H9 (cell line): ENCODE measurements at regions not wholly inside any gene's neighbourhood (a gene's known extent, or its start where the extent isn't known, plus 50 kb on each side); places are given as distances from the start of the nearest gene placed in this dataset.

Experiments used
- DNase-seq: peaks from one replicate; pipeline ENCODE4 v3.0.0-alpha.2; 2017
- H2AFZ ChIP-seq: one replicate; pipeline ENCODE4 v1.6.1; 2013; ENCODE audit warnings: mild to moderate bottlenecking, low read length, control low read depth, moderate library complexity
- H2AK5ac ChIP-seq: 2 replicates; pipeline ENCODE4 v1.6.1; 2013; ENCODE audit warnings: low read length, control low read depth, mixed read lengths; ENCODE audit not compliant: insufficient read length
- H2BK120ac ChIP-seq: one replicate; pipeline ENCODE4 v1.6.1; 2013; ENCODE audit warnings: low read depth, mild to moderate bottlenecking, low read length, control low read depth, inconsistent platforms; ENCODE audit not compliant: poor library complexity, severe bottlenecking
- H2BK12ac ChIP-seq: 2 replicates; pipeline ENCODE4 v1.6.1; 2013; ENCODE audit warnings: low read length, control low read depth, mixed read lengths, low read depth; ENCODE audit not compliant: insufficient read length
- H2BK15ac ChIP-seq: 2 replicates; pipeline ENCODE4 v1.6.1; 2013; ENCODE audit warnings: low read depth, low read length, control low read depth
- H2BK20ac ChIP-seq: one replicate; pipeline ENCODE4 v1.6.1; 2013; ENCODE audit warnings: low read depth, mild to moderate bottlenecking, low read length, control low read depth, inconsistent platforms; ENCODE audit not compliant: poor library complexity, severe bottlenecking
- H2BK5ac ChIP-seq: 2 replicates; pipeline ENCODE4 v1.6.1; 2013; ENCODE audit warnings: low read length, control low read depth, mixed read lengths; ENCODE audit not compliant: insufficient read length
- H3K14ac ChIP-seq: 2 replicates; pipeline ENCODE4 v1.6.1; 2013; ENCODE audit warnings: low read length, control low read depth; ENCODE audit not compliant: insufficient read depth
- H3K18ac ChIP-seq: 2 replicates; pipeline ENCODE4 v1.6.1; 2013; ENCODE audit warnings: low read depth, mild to moderate bottlenecking, mixed read lengths, low read length, control low read depth; ENCODE audit not compliant: insufficient read length
- H3K23ac ChIP-seq: 2 replicates; pipeline ENCODE4 v1.6.1; 2013; ENCODE audit warnings: low read length, control low read depth, mixed read lengths, low read depth; ENCODE audit not compliant: insufficient read length
- H3K23me2 ChIP-seq: 2 replicates; pipeline ENCODE4 v1.6.1; 2013; ENCODE audit warnings: low read depth, mild to moderate bottlenecking, mixed read lengths, low read length, control low read depth; ENCODE audit not compliant: insufficient read length, poor library complexity, severe bottlenecking
- H3K27ac ChIP-seq: 2 replicates; pipeline ENCODE4 v1.5.1; 2013; ENCODE audit warnings: low read length, control low read depth, mixed read lengths, low read depth; ENCODE audit not compliant: insufficient read length
- H3K27me3 ChIP-seq: 2 replicates; pipeline ENCODE4 v1.6.1; 2013; ENCODE audit warnings: low read length, control low read depth, inconsistent platforms; ENCODE audit not compliant: insufficient read depth
- H3K4ac ChIP-seq: 2 replicates; pipeline ENCODE4 v1.6.1; 2013; ENCODE audit warnings: low read depth, mild to moderate bottlenecking, control low read depth, inconsistent platforms, low read length, moderate library complexity
- H3K4me1 ChIP-seq: 2 replicates; pipeline ENCODE4 v1.6.1; 2013; ENCODE audit warnings: low read length, control low read depth, inconsistent platforms; ENCODE audit not compliant: insufficient read depth
- H3K4me2 ChIP-seq: 2 replicates; pipeline ENCODE4 v1.6.1; 2013; ENCODE audit warnings: low read length, control low read depth, mixed read lengths; ENCODE audit not compliant: insufficient read length, insufficient read depth
- H3K56ac ChIP-seq: 2 replicates; pipeline ENCODE4 v1.6.1; 2013; ENCODE audit warnings: low read depth, mild to moderate bottlenecking, mixed read lengths, low read length, control low read depth; ENCODE audit not compliant: insufficient read length
- H3K79me1 ChIP-seq: 2 replicates; pipeline ENCODE4 v1.6.1; 2013; ENCODE audit warnings: low read depth, mild to moderate bottlenecking, moderate library complexity, low read length, control low read depth, inconsistent platforms; ENCODE audit not compliant: insufficient read depth, poor library complexity, severe bottlenecking
- H3K79me2 ChIP-seq: 2 replicates; pipeline ENCODE4 v1.6.1; 2013; ENCODE audit warnings: low read length, control low read depth, inconsistent platforms; ENCODE audit not compliant: insufficient read depth
- H3K9ac ChIP-seq: 2 replicates; pipeline ENCODE4 v1.6.1; 2013; ENCODE audit warnings: low read length, control low read depth, mixed read lengths; ENCODE audit not compliant: insufficient read length; ENCODE audit errors: extremely low read depth
- H3K9me3 ChIP-seq: one replicate; pipeline ENCODE4 v1.6.1; 2013; ENCODE audit warnings: low read depth, low read length, inconsistent platforms; ENCODE audit not compliant: control insufficient read depth
- H3T11ph ChIP-seq: one replicate; pipeline ENCODE4 v1.6.1; 2013; ENCODE audit warnings: mild to moderate bottlenecking, low read length, control low read depth, inconsistent platforms
- H4K20me1 ChIP-seq: one replicate; pipeline ENCODE4 v1.6.1; 2013; ENCODE audit not compliant: control insufficient read depth, insufficient read length, insufficient read depth
- H4K5ac ChIP-seq: 2 replicates; pipeline ENCODE4 v1.6.1; 2013; ENCODE audit warnings: low read depth, mild to moderate bottlenecking, mixed read lengths, low read length, control low read depth; ENCODE audit not compliant: insufficient read length
- H4K8ac ChIP-seq: replicated peaks from 2 replicates; pipeline ENCODE4 v1.6.1; 2013; ENCODE audit warnings: low read length, control low read depth, mixed read lengths, low read depth; ENCODE audit not compliant: insufficient read length
- H4K91ac ChIP-seq: 2 replicates; pipeline ENCODE4 v1.6.1; 2013; ENCODE audit warnings: low read depth, mild to moderate bottlenecking, moderate library complexity, mixed read lengths, low read length, control low read depth; ENCODE audit not compliant: insufficient read length
- H3K27ac Mint-ChIP-seq, 3 experiments: 2 replicates in 2 of 3; 3 replicates in 1 of 3; pipeline ENCODE4 v1.8.0; 2020 to 2021; ENCODE audit warnings: mixed read lengths in 3 of 3, mild to moderate bottlenecking in 1 of 3, moderate library complexity in 1 of 3
- H3K27me3 Mint-ChIP-seq: 2 replicates; pipeline ENCODE4 v1.8.0; 2021; ENCODE audit warnings: low read depth, mild to moderate bottlenecking, moderate library complexity, mixed read lengths
- H3K36me3 Mint-ChIP-seq, 3 experiments: 2 replicates in 2 of 3; 3 replicates in 1 of 3; pipeline ENCODE4 v1.8.0; 2020 to 2021; ENCODE audit warnings: low read depth in 3 of 3, mixed read lengths in 3 of 3; ENCODE audit not compliant: insufficient read depth in 1 of 3
- H3K4me1 Mint-ChIP-seq, 2 experiments: 2 replicates each; pipeline ENCODE4 v1.8.0; 2020; ENCODE audit warnings: mixed read lengths in 2 of 2
- H3K4me3 Mint-ChIP-seq, 2 experiments: 2 replicates in 1 of 2; 3 replicates in 1 of 2; pipeline ENCODE4 v1.8.0; 2020 to 2021; ENCODE audit warnings: mild to moderate bottlenecking in 2 of 2, mixed read lengths in 2 of 2, moderate library complexity in 1 of 2
- H3K9me3 Mint-ChIP-seq, 2 experiments: 2 replicates in 1 of 2; 3 replicates in 1 of 2; pipeline ENCODE4 v1.8.0; 2020; ENCODE audit warnings: mild to moderate bottlenecking in 2 of 2, mixed read lengths in 2 of 2, moderate library complexity in 1 of 2
- WGBS: extraction: QIAGEN DNeasy Blood & Tissue Kit; methylation state at CpG from one replicate; pipeline ENCODE4 v1.1.7; 2013; ENCODE audit warnings: missing lambda C conversion rate, low lambda C conversion rate, mixed read lengths; ENCODE audit not compliant: insufficient read length; ENCODE audit errors: extremely low coverage; 5-methylcytosine and 5-hydroxymethylcytosine counted together
- TF ChIP-seq, protein P1 (sequence below): fragments of 200-600 bp; sonication (generic); conservative IDR thresholded peaks from 3 replicates; pipeline ENCODE4 v1.8.0; 2021; ENCODE audit warnings: antibody characterized with exemption, mild to moderate bottlenecking

DNA sequence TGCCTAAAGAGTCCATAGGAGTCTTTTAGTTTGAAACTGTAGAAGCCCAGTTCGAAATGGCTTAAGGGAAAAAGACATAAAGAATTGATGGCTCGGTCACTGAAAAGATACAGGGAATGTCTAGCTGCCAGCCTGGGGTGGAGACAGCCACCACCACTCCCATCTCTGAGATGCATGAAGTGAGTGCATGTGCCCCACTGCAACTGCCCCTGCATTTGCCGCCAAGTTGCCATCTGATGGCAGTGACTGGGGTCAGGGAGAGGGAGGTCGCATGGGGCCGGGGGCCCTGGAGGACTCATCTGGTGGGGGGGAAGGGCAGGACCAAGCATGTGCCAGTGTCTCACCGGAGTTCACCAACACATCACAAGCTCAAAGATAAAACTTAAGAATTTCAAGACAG lies 385.8 kb upstream of the SULF2 start:
- no peaks in the 10 kb centered on the region for H3K9me3 ChIP-seq
- no peaks in the 10 kb centered on the region for H3K79me1 ChIP-seq
- no peak overlapping the region for H3K27ac ChIP-seq
- no peaks in the 10 kb centered on the region for H3K79me2 ChIP-seq
- no peak overlapping the region for H2AFZ ChIP-seq
- peak overlapping the region in 1 of 3 experiments; percentile 59; a peak in 1 of 7 replicates for H3K27ac Mint-ChIP-seq
- no peak overlapping the region for H3K4me3 Mint-ChIP-seq
- TF ChIP-seq, protein P1, sequence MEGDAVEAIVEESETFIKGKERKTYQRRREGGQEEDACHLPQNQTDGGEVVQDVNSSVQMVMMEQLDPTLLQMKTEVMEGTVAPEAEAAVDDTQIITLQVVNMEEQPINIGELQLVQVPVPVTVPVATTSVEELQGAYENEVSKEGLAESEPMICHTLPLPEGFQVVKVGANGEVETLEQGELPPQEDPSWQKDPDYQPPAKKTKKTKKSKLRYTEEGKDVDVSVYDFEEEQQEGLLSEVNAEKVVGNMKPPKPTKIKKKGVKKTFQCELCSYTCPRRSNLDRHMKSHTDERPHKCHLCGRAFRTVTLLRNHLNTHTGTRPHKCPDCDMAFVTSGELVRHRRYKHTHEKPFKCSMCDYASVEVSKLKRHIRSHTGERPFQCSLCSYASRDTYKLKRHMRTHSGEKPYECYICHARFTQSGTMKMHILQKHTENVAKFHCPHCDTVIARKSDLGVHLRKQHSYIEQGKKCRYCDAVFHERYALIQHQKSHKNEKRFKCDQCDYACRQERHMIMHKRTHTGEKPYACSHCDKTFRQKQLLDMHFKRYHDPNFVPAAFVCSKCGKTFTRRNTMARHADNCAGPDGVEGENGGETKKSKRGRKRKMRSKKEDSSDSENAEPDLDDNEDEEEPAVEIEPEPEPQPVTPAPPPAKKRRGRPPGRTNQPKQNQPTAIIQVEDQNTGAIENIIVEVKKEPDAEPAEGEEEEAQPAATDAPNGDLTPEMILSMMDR = no peak
- H3K27me3 Mint-ChIP-seq = peaks cover 5% of the 10 kb centered on the region
- no peaks in the 10 kb centered on the region for H3K4me1 ChIP-seq
- WGBS = no CpG with 5 or more reads among the region's 6 CpGs
- H4K20me1 ChIP-seq = no peaks in the 10 kb centered on the region
- no peak overlapping the region for H2BK12ac ChIP-seq
- no peak overlapping the region for H2BK15ac ChIP-seq
- H3K23me2 ChIP-seq = no peaks in the 10 kb centered on the region
- H3K4ac ChIP-seq = no peak overlapping the region
- peaks cover 0 to 15% of the 10 kb centered on the region in 2 experiments; a peak in 1 of 4 replicates for H3K4me1 Mint-ChIP-seq
- H3K9me3 Mint-ChIP-seq = no peaks in the 10 kb centered on the region; a peak in 1 of 5 replicates
- no peak overlapping the region for H3K56ac ChIP-seq
- no peak overlapping the region for H3K4me2 ChIP-seq
- H4K8ac ChIP-seq = no peak overlapping the region
- H3K18ac ChIP-seq = no peak overlapping the region
- no peak overlapping the region for H3K14ac ChIP-seq
- H3K27me3 ChIP-seq = no peaks in the 10 kb centered on the region
- no peak for DNase-seq
- no peak overlapping the region for H2AK5ac ChIP-seq
- H3K9ac ChIP-seq = no peak overlapping the region
- H3T11ph ChIP-seq = no peak overlapping the region
- no peak overlapping the region for H2BK5ac ChIP-seq
- H3K23ac ChIP-seq = no peak overlapping the region
- no peak overlapping the region for H4K5ac ChIP-seq
- no peak overlapping the region for H2BK20ac ChIP-seq
- peaks cover 0 to 2% (median 0%) of the 10 kb centered on the region in 3 experiments; a peak in 2 of 7 replicates for H3K36me3 Mint-ChIP-seq
- no peak overlapping the region for H4K91ac ChIP-seq
- no peak overlapping the region for H2BK120ac ChIP-seq
